T-helper 17 cell (primary cell): ENCODE measurements at regions not wholly inside any gene's neighbourhood (a gene's known extent, or its start where the extent isn't known, plus 50 kb on each side); places are given as distances from the start of the nearest gene placed in this dataset.
"Not testable (repeated sequence)": the region's sequence is repeated elsewhere in the genome, so short reads cannot be mapped to it uniquely, and the experiment has no call there.

Source experiments
- ATAC-seq: fragments of 150-1000 bp; cut with Tn5 transposase; 2 replicates; pipeline ENCODE4 v1.10.0; 2021; ENCODE audit warnings: mild to moderate bottlenecking, moderate library complexity
- DNase-seq, 3 donors: peaks; one replicate each; pipeline versions ENCODE4 v3.0.0 to v3.0.0-alpha.2; 2020 to 2021
- H3K9me3 ChIP-seq: one replicate; pipeline ENCODE4 v1.7.0; 2013; ENCODE audit warnings: low read length, mild to moderate bottlenecking; ENCODE audit not compliant: control insufficient read depth, poor library complexity, severe bottlenecking
- H3K27ac Mint-ChIP-seq: one replicate; pipeline ENCODE4 v1.8.0; 2022; ENCODE audit warnings: mild to moderate bottlenecking, moderate library complexity, mixed read lengths
- H3K27me3 Mint-ChIP-seq: one replicate; pipeline ENCODE4 v1.8.0; 2022; ENCODE audit warnings: mixed read lengths
- H3K36me3 Mint-ChIP-seq: one replicate; pipeline ENCODE4 v1.8.0; 2022; ENCODE audit warnings: low read depth, mixed read lengths
- H3K4me1 Mint-ChIP-seq: one replicate; pipeline ENCODE4 v1.8.0; 2022; ENCODE audit warnings: mild to moderate bottlenecking, mixed read lengths
- H3K4me3 Mint-ChIP-seq: one replicate; pipeline ENCODE4 v1.8.0; 2022; ENCODE audit warnings: mild to moderate bottlenecking, moderate library complexity, mixed read lengths

GRCh38 chr7:9552431-9552830 is 1119.0 kb downstream of the NXPH1 start:
- H3K9me3 ChIP-seq, ATAC-seq, H3K27me3 Mint-ChIP-seq, H3K4me1 Mint-ChIP-seq, DNase-seq, H3K4me3 Mint-ChIP-seq, H3K27ac Mint-ChIP-seq, H3K36me3 Mint-ChIP-seq: not testable (repeated sequence)

- H3K27me3 Mint-ChIP-seq = no peaks in the 10 kb centered on the region
- no peaks in the 10 kb centered on the region for H3K4me1 Mint-ChIP-seq
- DNase-seq (no peak), ATAC-seq (no peak)
- H3K9me3 ChIP-seq = no peaks in the 10 kb centered on the region
- H3K36me3 Mint-ChIP-seq = no peaks in the 10 kb centered on the region
- no peak overlapping the region for H3K27ac Mint-ChIP-seq
- no peak overlapping the region for H3K4me3 Mint-ChIP-seq
These were observed 1124.4 kb downstream of the NXPH1 start for GRCh38 chr7:9557853-9558252.

- H3K27me3 Mint-ChIP-seq = no peaks in the 10 kb centered on the region
- no peak overlapping the region for H3K4me3 Mint-ChIP-seq
- ATAC-seq = no peak
- no peaks in the 10 kb centered on the region for H3K4me1 Mint-ChIP-seq
- H3K9me3 ChIP-seq = no peaks in the 10 kb centered on the region
- no peak overlapping the region for H3K27ac Mint-ChIP-seq
- H3K36me3 Mint-ChIP-seq = no peaks in the 10 kb centered on the region
- DNase-seq = no peak
These were observed 1142.3 kb downstream of the NXPH1 start for GRCh38 chr7:9575716-9576115.

GRCh38 chr7:9582824-9583223 is 1149.4 kb downstream of the NXPH1 start:
- H3K4me3 Mint-ChIP-seq = no peak overlapping the region
- H3K9me3 ChIP-seq = no peaks in the 10 kb centered on the region
- ATAC-seq = no peak
- no peaks in the 10 kb centered on the region for H3K27me3 Mint-ChIP-seq
- no peaks in the 10 kb centered on the region for H3K4me1 Mint-ChIP-seq
- no peak for DNase-seq
- H3K36me3 Mint-ChIP-seq = no peaks in the 10 kb centered on the region
- no peak overlapping the region for H3K27ac Mint-ChIP-seq

- ATAC-seq (no peak), DNase-seq (no peak)
- no peak overlapping the region for H3K4me3 Mint-ChIP-seq
- H3K27me3 Mint-ChIP-seq = no peaks in the 10 kb centered on the region
- no peaks in the 10 kb centered on the region for H3K4me1 Mint-ChIP-seq
- H3K27ac Mint-ChIP-seq = no peak overlapping the region
- no peaks in the 10 kb centered on the region for H3K9me3 ChIP-seq
- H3K36me3 Mint-ChIP-seq = no peaks in the 10 kb centered on the region
These were observed 1165.0 kb downstream of the NXPH1 start for GRCh38 chr7:9598411-9598810.

GRCh38 chr7:9600974-9601373 is 1167.6 kb downstream of the NXPH1 start:
- no peak overlapping the region for H3K4me3 Mint-ChIP-seq
- H3K27ac Mint-ChIP-seq = no peak overlapping the region
- DNase-seq = no peak
- H3K4me1 Mint-ChIP-seq = no peaks in the 10 kb centered on the region
- H3K9me3 ChIP-seq = no peaks in the 10 kb centered on the region
- no peaks in the 10 kb centered on the region for H3K27me3 Mint-ChIP-seq
- ATAC-seq = no peak
- no peaks in the 10 kb centered on the region for H3K36me3 Mint-ChIP-seq

- Mint-ChIP-seq H3K27me3 (no peaks in the 10 kb centered on the region), H3K27ac (no peak overlapping the region), H3K4me3 (no peak overlapping the region), H3K36me3 (no peaks in the 10 kb centered on the region), H3K4me1 (no peaks in the 10 kb centered on the region)
- DNase-seq (no peak), ATAC-seq (no peak)
- H3K9me3 ChIP-seq = no peaks in the 10 kb centered on the region
These were observed 1169.9 kb downstream of the NXPH1 start for GRCh38 chr7:9603291-9603690.

GRCh38 chr7:9608560-9608959 is 1175.2 kb downstream of the NXPH1 start:
- DNase-seq (no peak), ATAC-seq (no peak)
- Mint-ChIP-seq H3K27me3 (no peaks in the 10 kb centered on the region), H3K4me3 (no peak overlapping the region), H3K27ac (no peak overlapping the region), H3K4me1 (no peaks in the 10 kb centered on the region), H3K36me3 (no peaks in the 10 kb centered on the region)
- no peaks in the 10 kb centered on the region for H3K9me3 ChIP-seq

GRCh38 chr7:9620899-9621298 is 1187.5 kb downstream of the NXPH1 start:
- not testable (repeated sequence) for H3K9me3 ChIP-seq, DNase-seq, H3K27me3 Mint-ChIP-seq, H3K4me3 Mint-ChIP-seq, H3K4me1 Mint-ChIP-seq, ATAC-seq, H3K27ac Mint-ChIP-seq, H3K36me3 Mint-ChIP-seq

GRCh38 chr7:9621306-9621902 is 1188.0 kb downstream of the NXPH1 start:
- not testable (repeated sequence) for H3K27ac Mint-ChIP-seq, DNase-seq, H3K4me1 Mint-ChIP-seq, ATAC-seq, H3K36me3 Mint-ChIP-seq, H3K9me3 ChIP-seq, H3K27me3 Mint-ChIP-seq, H3K4me3 Mint-ChIP-seq

- Mint-ChIP-seq H3K27me3 (no peaks in the 10 kb centered on the region), H3K4me1 (no peaks in the 10 kb centered on the region), H3K4me3 (no peak overlapping the region), H3K27ac (no peak overlapping the region), H3K36me3 (no peaks in the 10 kb centered on the region)
- no peaks in the 10 kb centered on the region for H3K9me3 ChIP-seq
- DNase-seq = no peak
- no peak for ATAC-seq
These were observed 1188.5 kb downstream of the NXPH1 start for GRCh38 chr7:9621927-9622326.

- Mint-ChIP-seq H3K27ac (no peak overlapping the region), H3K4me1 (no peaks in the 10 kb centered on the region), H3K36me3 (no peaks in the 10 kb centered on the region), H3K27me3 (no peaks in the 10 kb centered on the region), H3K4me3 (no peak overlapping the region)
- no peaks in the 10 kb centered on the region for H3K9me3 ChIP-seq
- DNase-seq (no peak), ATAC-seq (no peak)
These were observed 1192.5 kb downstream of the NXPH1 start for GRCh38 chr7:9625953-9626352.

- H3K36me3 Mint-ChIP-seq = no peaks in the 10 kb centered on the region
- H3K4me3 Mint-ChIP-seq = no peak overlapping the region
- no peak overlapping the region for H3K27ac Mint-ChIP-seq
- ATAC-seq (no peak), DNase-seq (no peak)
- no peaks in the 10 kb centered on the region for H3K9me3 ChIP-seq
- H3K27me3 Mint-ChIP-seq = no peaks in the 10 kb centered on the region
- no peaks in the 10 kb centered on the region for H3K4me1 Mint-ChIP-seq
These were observed 1212.3 kb downstream of the NXPH1 start for GRCh38 chr7:9645756-9646155.

- Mint-ChIP-seq H3K27ac (no peak overlapping the region), H3K27me3 (no peaks in the 10 kb centered on the region), H3K36me3 (no peaks in the 10 kb centered on the region), H3K4me3 (no peak overlapping the region), H3K4me1 (no peaks in the 10 kb centered on the region)
- no peaks in the 10 kb centered on the region for H3K9me3 ChIP-seq
- ATAC-seq (no peak), DNase-seq (no peak)
These were observed 1223.8 kb downstream of the NXPH1 start for GRCh38 chr7:9657257-9657656.
